Colonic mucosa (tissue), 4 donors: ENCODE measurements at regions not wholly inside any gene's neighbourhood (a gene's known extent, or its start where the extent isn't known, plus 50 kb on each side); places are given as distances from the start of the nearest gene placed in this dataset.
"Not testable (repeated sequence)": the region's sequence is repeated elsewhere in the genome, so short reads cannot be mapped to it uniquely, and the experiment has no call there.

Experiments used
- DNase-seq: peaks from one replicate; pipeline ENCODE4 v3.0.0-alpha.2; 2020
- H3K27ac ChIP-seq: fragments of 200-600 bp; one replicate; pipeline ENCODE4 v1.8.0; 2021
- H3K27me3 ChIP-seq: fragments of 200-600 bp; one replicate; pipeline ENCODE4 v1.8.0; 2021
- H3K36me3 ChIP-seq: fragments of 200-600 bp; one replicate; pipeline ENCODE4 v1.8.0; 2021
- H3K4me1 ChIP-seq: fragments of 200-600 bp; one replicate; pipeline ENCODE4 v1.8.0; 2021; ENCODE audit warnings: mild to moderate bottlenecking
- H3K4me3 ChIP-seq: fragments of 200-600 bp; one replicate; pipeline ENCODE4 v1.8.0; 2021
- H3K9ac ChIP-seq, 2 donors: one replicate each; pipeline ENCODE4 v1.7.0; 2013; ENCODE audit warnings: control low read depth in 2 of 2, low read depth in 2 of 2, low read length in 2 of 2
- H3K9me3 ChIP-seq: fragments of 200-600 bp; one replicate; pipeline ENCODE4 v1.8.0; 2021
- intact Hi-C: fragments of 100-400 bp; cut with DNase I; formaldehyde crosslinking; loops from one replicate; pipeline ENCODE4 v1.14.1; 2022
- TF ChIP-seq, protein P1 (sequence below): fragments of 200-600 bp; IDR thresholded peaks from one replicate; pipeline ENCODE4 v1.8.0; 2022; ENCODE audit warnings: antibody characterized with exemption, mild to moderate bottlenecking
- donor health status: healthy.
- donor health status: DM: no; HTN: no; CAD: no.
- donor health status: DM: no; HTN: no; CAD: no.

- intact Hi-C loops: no loop called here
- H3K4me1 ChIP-seq: no peaks in the 10 kb centered on the region
- no peaks in the 10 kb centered on the region for H3K27me3 ChIP-seq
- TF ChIP-seq, protein P1, sequence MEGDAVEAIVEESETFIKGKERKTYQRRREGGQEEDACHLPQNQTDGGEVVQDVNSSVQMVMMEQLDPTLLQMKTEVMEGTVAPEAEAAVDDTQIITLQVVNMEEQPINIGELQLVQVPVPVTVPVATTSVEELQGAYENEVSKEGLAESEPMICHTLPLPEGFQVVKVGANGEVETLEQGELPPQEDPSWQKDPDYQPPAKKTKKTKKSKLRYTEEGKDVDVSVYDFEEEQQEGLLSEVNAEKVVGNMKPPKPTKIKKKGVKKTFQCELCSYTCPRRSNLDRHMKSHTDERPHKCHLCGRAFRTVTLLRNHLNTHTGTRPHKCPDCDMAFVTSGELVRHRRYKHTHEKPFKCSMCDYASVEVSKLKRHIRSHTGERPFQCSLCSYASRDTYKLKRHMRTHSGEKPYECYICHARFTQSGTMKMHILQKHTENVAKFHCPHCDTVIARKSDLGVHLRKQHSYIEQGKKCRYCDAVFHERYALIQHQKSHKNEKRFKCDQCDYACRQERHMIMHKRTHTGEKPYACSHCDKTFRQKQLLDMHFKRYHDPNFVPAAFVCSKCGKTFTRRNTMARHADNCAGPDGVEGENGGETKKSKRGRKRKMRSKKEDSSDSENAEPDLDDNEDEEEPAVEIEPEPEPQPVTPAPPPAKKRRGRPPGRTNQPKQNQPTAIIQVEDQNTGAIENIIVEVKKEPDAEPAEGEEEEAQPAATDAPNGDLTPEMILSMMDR: no peak
- H3K36me3 ChIP-seq: no peaks in the 10 kb centered on the region
- DNase-seq: no peak
- H3K27ac ChIP-seq: no peak overlapping the region
- no peak overlapping the region for H3K4me3 ChIP-seq
- H3K9ac ChIP-seq: no peak overlapping the region
- H3K9me3 ChIP-seq: no peaks in the 10 kb centered on the region
Observed at GRCh38 chr2:7693246-7694075, 776.2 kb downstream of the RNF144A start.

GRCh38 chr2:7694076-7694985 lies 777.1 kb downstream of the RNF144A start:
- Histone ChIP-seq H3K27me3 (no peaks in the 10 kb centered on the region), H3K9ac (no peak overlapping the region), H3K36me3 (no peaks in the 10 kb centered on the region), H3K27ac (no peak overlapping the region), H3K4me1 (no peaks in the 10 kb centered on the region), H3K4me3 (no peak overlapping the region), H3K9me3 (no peaks in the 10 kb centered on the region)
- DNase-seq: no peak
- TF ChIP-seq, protein P1: no peak
- intact Hi-C loops: no loop called here

GRCh38 chr2:7696556-7696955 lies 779.3 kb downstream of the RNF144A start:
- DNase-seq, H3K4me1 ChIP-seq, H3K27me3 ChIP-seq, H3K4me3 ChIP-seq, H3K36me3 ChIP-seq, H3K9me3 ChIP-seq, intact Hi-C loops, H3K27ac ChIP-seq, H3K9ac ChIP-seq: not testable (repeated sequence)

- H3K27ac ChIP-seq: no peak overlapping the region
- no peaks in the 10 kb centered on the region for H3K4me1 ChIP-seq
- no peaks in the 10 kb centered on the region for H3K9me3 ChIP-seq
- H3K27me3 ChIP-seq: no peaks in the 10 kb centered on the region
- intact Hi-C loops: no loop called here
- no peak overlapping the region for H3K4me3 ChIP-seq
- no peaks in the 10 kb centered on the region for H3K36me3 ChIP-seq
- no peak overlapping the region for H3K9ac ChIP-seq
- TF ChIP-seq, protein P1: no peak
- DNase-seq: no peak
Observed at GRCh38 chr2:7697052-7697451, 779.8 kb downstream of the RNF144A start.

GRCh38 chr2:7701791-7702190 lies 784.6 kb downstream of the RNF144A start:
- Histone ChIP-seq H3K27ac (no peak overlapping the region), H3K4me1 (no peaks in the 10 kb centered on the region), H3K9me3 (no peaks in the 10 kb centered on the region), H3K36me3 (no peaks in the 10 kb centered on the region), H3K4me3 (no peak overlapping the region), H3K9ac (no peak overlapping the region), H3K27me3 (no peaks in the 10 kb centered on the region)
- DNase-seq: no peak
- TF ChIP-seq, protein P1: no peak
- intact Hi-C loops: no loop called here
